Keratinocyte (primary cell): ENCODE measurements at regions not wholly inside any gene's neighbourhood (a gene's known extent, or its start where the extent isn't known, plus 50 kb on each side); places are given as distances from the start of the nearest gene placed in this dataset.

Source experiments
- DNase-seq: peaks from one replicate; pipeline ENCODE4 v3.0.0-alpha.2; 2011; ENCODE audit warnings: low read depth, missing footprints, low spot score
- FAIRE-seq: peaks from 2 replicates; lab custom pipeline; 2011; peaks lifted over from hg19 to GRCh38; lab: Jason Lieb, UNC
- H2AFZ ChIP-seq: 2 replicates; pipeline ENCODE4 v1.6.0; 2012; ENCODE audit warnings: low read length, control low read depth, inconsistent platforms; ENCODE audit not compliant: control insufficient read depth
- H3K27ac ChIP-seq: 2 replicates; pipeline ENCODE4 v1.5.1; 2011; ENCODE audit warnings: low read length; ENCODE audit not compliant: control insufficient read depth, insufficient read depth
- H3K27me3 ChIP-seq: 3 replicates; pipeline ENCODE4 v1.6.0; 2011; ENCODE audit warnings: low read length; ENCODE audit not compliant: control insufficient read depth, insufficient read depth; ENCODE audit errors: extremely low read depth
- H3K36me3 ChIP-seq, 2 experiments: 2 replicates in 1 of 2; 3 replicates in 1 of 2; pipeline ENCODE4 v1.5.1; 2011; ENCODE audit warnings: low read length in 2 of 2, mild to moderate bottlenecking in 1 of 2; ENCODE audit not compliant: control insufficient read depth in 2 of 2, insufficient read depth in 2 of 2; ENCODE audit errors: extremely low read depth in 1 of 2
- H3K4me1 ChIP-seq: 3 replicates; pipeline ENCODE4 v1.5.1; 2011; ENCODE audit warnings: low read length; ENCODE audit not compliant: control insufficient read depth, insufficient read depth; ENCODE audit errors: extremely low read depth
- H3K4me2 ChIP-seq: 3 replicates; pipeline ENCODE4 v1.6.0; 2011; ENCODE audit warnings: low read depth, low read length; ENCODE audit not compliant: control insufficient read depth, insufficient read depth; ENCODE audit errors: extremely low read depth
- H3K4me3 ChIP-seq, 3 experiments: fragments of 200-600 bp in 1 of 3; sonication (generic) in 1 of 3; 2 replicates in 2 of 3; 3 replicates in 1 of 3; pipeline ENCODE4 v1.5.1; 2011 to 2016; ENCODE audit warnings: low read length in 3 of 3, mild to moderate bottlenecking in 3 of 3, control low read depth in 2 of 3, inconsistent platforms in 1 of 3, low read depth in 1 of 3, mixed read lengths in 1 of 3, mixed run types in 1 of 3, moderate library complexity in 1 of 3; ENCODE audit not compliant: control insufficient read depth in 2 of 3, insufficient read depth in 2 of 3; ENCODE audit errors: extremely low read depth in 1 of 3
- H3K79me2 ChIP-seq: 2 replicates; pipeline ENCODE4 v1.6.0; 2012; ENCODE audit warnings: low read length; ENCODE audit not compliant: control insufficient read depth, insufficient read depth
- H3K9ac ChIP-seq: 3 replicates; pipeline ENCODE4 v1.6.0; 2011; ENCODE audit warnings: low read length; ENCODE audit not compliant: control insufficient read depth, insufficient read depth; ENCODE audit errors: extremely low read depth
- H3K9me1 ChIP-seq: 3 replicates; pipeline ENCODE4 v1.6.0; 2011; ENCODE audit warnings: low read length; ENCODE audit not compliant: control insufficient read depth, insufficient read depth; ENCODE audit errors: extremely low read depth
- H3K9me3 ChIP-seq: 2 replicates; pipeline ENCODE4 v1.5.1; 2012; ENCODE audit warnings: low read depth, low read length; ENCODE audit not compliant: control insufficient read depth
- H4K20me1 ChIP-seq: 3 replicates; pipeline ENCODE4 v1.6.0; 2011; ENCODE audit warnings: low read length; ENCODE audit not compliant: control insufficient read depth, insufficient read depth; ENCODE audit errors: extremely low read depth
- EZH2 ChIP-seq: IDR thresholded peaks from one replicate; pipeline ENCODE4 v1.6.1; 2012; ENCODE audit warnings: inconsistent platforms, mild to moderate bottlenecking, low read length, moderate library complexity
- dilution Hi-C: fragments of 300-500 bp; cut with MboI; formaldehyde crosslinking; loops from one replicate; pipeline ENCODE4 v1.7.0; 2020; ENCODE audit warnings: low sequenced_read_pairs; ENCODE audit not compliant: extremely low pct_ligation_motif_present
- TF ChIP-seq, protein P1 (sequence below), 3 experiments: IDR thresholded peaks in 1 of 3; conservative IDR thresholded peaks in 1 of 3; optimal IDR thresholded peaks in 1 of 3; 2 replicates in 2 of 3; 3 replicates in 1 of 3; pipeline versions ENCODE3 to v1.5.1; 2011; ENCODE audit warnings: low read length in 3 of 3, mild to moderate bottlenecking in 3 of 3, moderate library complexity in 2 of 3, control low read depth in 1 of 3, inconsistent platforms in 1 of 3; ENCODE audit not compliant: insufficient read depth in 2 of 3; ENCODE audit errors: extremely low read depth in 1 of 3

DNA sequence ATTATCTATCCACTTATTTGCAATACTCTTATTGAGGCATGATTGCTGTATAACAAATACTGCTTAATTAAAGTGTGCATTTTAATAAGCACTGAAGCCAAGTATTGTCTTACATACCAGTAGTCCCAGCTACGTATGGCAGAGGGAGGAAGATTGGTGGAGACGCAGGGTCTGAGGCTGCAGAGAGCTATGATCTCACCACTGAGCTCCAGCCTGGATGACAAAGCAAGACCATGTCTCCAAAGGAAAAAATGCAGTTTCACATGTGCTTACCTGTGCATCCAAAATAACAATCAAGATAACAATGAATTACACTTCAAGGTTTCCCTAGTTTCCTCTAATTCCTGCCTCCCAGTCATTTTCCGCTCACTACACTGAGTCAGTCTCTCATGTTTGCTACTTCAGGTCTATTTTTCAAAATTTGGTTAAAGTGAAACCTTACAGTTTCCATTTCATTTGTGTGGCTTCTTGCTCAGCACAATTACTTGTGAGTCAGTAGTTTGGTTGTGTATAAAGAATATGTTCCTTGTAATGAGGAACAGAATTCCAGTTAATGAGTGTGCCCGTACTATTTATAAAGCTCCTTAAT is 1250.1 kb downstream of the TMEM121 start:
- Histone ChIP-seq H3K27ac (no peak overlapping the region), H3K9ac (no peak overlapping the region), H3K79me2 (no peaks in the 10 kb centered on the region), H3K9me3 (no peaks in the 10 kb centered on the region), H3K4me3 (no peak overlapping the region), H3K36me3 (no peaks in the 10 kb centered on the region), H3K9me1 (no peaks in the 10 kb centered on the region), H4K20me1 (no peaks in the 10 kb centered on the region), H3K27me3 (no peaks in the 10 kb centered on the region), H3K4me2 (no peak overlapping the region), H2AFZ (no peak overlapping the region), H3K4me1 (no peaks in the 10 kb centered on the region)
- DNase-seq (no peak), FAIRE-seq (no peak)
- dilution Hi-C loops = no loop called here
- TF ChIP-seq, protein P1, sequence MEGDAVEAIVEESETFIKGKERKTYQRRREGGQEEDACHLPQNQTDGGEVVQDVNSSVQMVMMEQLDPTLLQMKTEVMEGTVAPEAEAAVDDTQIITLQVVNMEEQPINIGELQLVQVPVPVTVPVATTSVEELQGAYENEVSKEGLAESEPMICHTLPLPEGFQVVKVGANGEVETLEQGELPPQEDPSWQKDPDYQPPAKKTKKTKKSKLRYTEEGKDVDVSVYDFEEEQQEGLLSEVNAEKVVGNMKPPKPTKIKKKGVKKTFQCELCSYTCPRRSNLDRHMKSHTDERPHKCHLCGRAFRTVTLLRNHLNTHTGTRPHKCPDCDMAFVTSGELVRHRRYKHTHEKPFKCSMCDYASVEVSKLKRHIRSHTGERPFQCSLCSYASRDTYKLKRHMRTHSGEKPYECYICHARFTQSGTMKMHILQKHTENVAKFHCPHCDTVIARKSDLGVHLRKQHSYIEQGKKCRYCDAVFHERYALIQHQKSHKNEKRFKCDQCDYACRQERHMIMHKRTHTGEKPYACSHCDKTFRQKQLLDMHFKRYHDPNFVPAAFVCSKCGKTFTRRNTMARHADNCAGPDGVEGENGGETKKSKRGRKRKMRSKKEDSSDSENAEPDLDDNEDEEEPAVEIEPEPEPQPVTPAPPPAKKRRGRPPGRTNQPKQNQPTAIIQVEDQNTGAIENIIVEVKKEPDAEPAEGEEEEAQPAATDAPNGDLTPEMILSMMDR (optimal IDR thresholded peaks at IDR 0.05 in 1 of 3, IDR thresholded peaks at IDR 0.05 in 1 of 3, conservative IDR thresholded peaks at IDR 0.05 in 1 of 3; ENCODE audit: extremely low read depth in 1 of 3, insufficient read depth in 2 of 3, low read length in 3 of 3) = no peak
- TF ChIP-seq EZH2 = no peak

DNA sequence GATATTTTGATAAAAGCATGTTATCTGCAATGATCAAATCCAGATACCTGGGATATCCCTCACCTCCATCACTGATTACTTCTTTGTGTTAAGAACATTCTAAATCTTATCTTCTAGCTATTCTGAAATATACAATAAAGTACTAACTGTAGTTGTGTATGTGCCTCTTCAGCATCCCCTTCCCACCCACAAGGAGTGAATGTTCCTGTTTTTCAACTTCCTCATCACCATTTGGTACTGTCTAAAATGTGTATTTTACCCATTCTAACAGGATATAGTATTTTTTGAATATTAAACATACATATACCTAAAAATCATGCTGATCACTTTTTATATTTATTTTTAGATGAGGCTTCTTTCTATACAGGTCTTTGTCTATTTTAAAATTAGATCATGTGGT is 1252.6 kb downstream of the TMEM121 start:
- H3K4me3 ChIP-seq = no peak overlapping the region
- dilution Hi-C loops = no loop called here
- no peak for FAIRE-seq

More for the DNA sequence above, 1252.6 kb downstream of the TMEM121 start:
- Histone ChIP-seq H3K4me1 (no peaks in the 10 kb centered on the region), H3K36me3 (no peaks in the 10 kb centered on the region), H3K9me1 (no peaks in the 10 kb centered on the region), H3K27ac (no peak overlapping the region), H3K27me3 (no peaks in the 10 kb centered on the region), H2AFZ (no peak overlapping the region), H3K9me3 (no peaks in the 10 kb centered on the region), H4K20me1 (no peaks in the 10 kb centered on the region), H3K4me2 (no peak overlapping the region), H3K9ac (no peak overlapping the region), H3K79me2 (no peaks in the 10 kb centered on the region)
- TF ChIP-seq, protein P1 (optimal IDR thresholded peaks at IDR 0.05 in 1 of 3, IDR thresholded peaks at IDR 0.05 in 1 of 3, conservative IDR thresholded peaks at IDR 0.05 in 1 of 3; ENCODE audit: extremely low read depth in 1 of 3, insufficient read depth in 2 of 3, low read length in 3 of 3) = no peak
- TF ChIP-seq EZH2 = no peak
- no peak for DNase-seq
